Endothelial cell of umbilical vein (primary cell): ENCODE measurements at regions not wholly inside any gene's neighbourhood (a gene's known extent, or its start where the extent isn't known, plus 50 kb on each side); places are given as distances from the start of the nearest gene placed in this dataset.

Experiments
- BruUV-seq: library from RNA; stranded (reverse); fragments of 400-500 nt; replicated peaks from 2 replicates; lab custom pipeline; 2021; lab: Mats Ljungman, UMichigan
- CTCF ChIA-PET: fragments of 300-600, 350-600 bp; sonication (Branson Sonifier 250); formaldehyde crosslinking; loops from one replicate; lab custom pipeline; 2021; ENCODE audit warnings: antibody characterized with exemption, inconsistent platforms; lab: Charles Lee
- POLR2A ChIA-PET: fragments of 300-600, 350-600 bp; sonication (Branson Sonifier 250); formaldehyde crosslinking; loops from one replicate; lab custom pipeline; 2021; ENCODE audit warnings: antibody characterized with exemption, inconsistent platforms; lab: Charles Lee
- DNase-seq: peaks from one replicate; pipeline ENCODE4 v3.0.0-alpha.2; 2011; ENCODE audit warnings: low read depth, low spot score
- FAIRE-seq: peaks from 2 replicates; lab custom pipeline; 2011; peaks lifted over from hg19 to GRCh38; lab: Jason Lieb, UNC
- H2AFZ ChIP-seq: 2 replicates; pipeline ENCODE4 v1.6.0; 2012; ENCODE audit warnings: low read depth, low read length, control low read depth, inconsistent platforms
- H3K27ac ChIP-seq: 2 replicates; pipeline ENCODE4 v1.5.1; 2011; ENCODE audit warnings: low read depth, mild to moderate bottlenecking, control low read depth, low read length, moderate library complexity; ENCODE audit not compliant: insufficient read depth
- H3K27me3 ChIP-seq, 2 experiments: 2 replicates each; pipeline versions ENCODE4 v1.6.0 to v1.6.1; 2011; ENCODE audit warnings: low read length in 2 of 2, mixed read lengths in 1 of 2; ENCODE audit not compliant: control insufficient read depth in 2 of 2, insufficient read depth in 2 of 2
- H3K36me3 ChIP-seq, 2 experiments: 2 replicates in 1 of 2; 3 replicates in 1 of 2; pipeline ENCODE4 v1.5.1; 2011; ENCODE audit warnings: low read length in 2 of 2, mild to moderate bottlenecking in 1 of 2, moderate library complexity in 1 of 2; ENCODE audit not compliant: control insufficient read depth in 2 of 2, insufficient read depth in 2 of 2; ENCODE audit errors: extremely low read depth in 1 of 2
- H3K4me1 ChIP-seq: 3 replicates; pipeline ENCODE4 v1.5.1; 2011; ENCODE audit warnings: mild to moderate bottlenecking, low read length; ENCODE audit not compliant: control insufficient read depth, insufficient read depth; ENCODE audit errors: extremely low read depth
- H3K4me2 ChIP-seq: 2 replicates; pipeline ENCODE4 v1.6.1; 2011; ENCODE audit warnings: low read length, control low read depth, mixed read lengths; ENCODE audit not compliant: insufficient read depth
- H3K4me3 ChIP-seq, 3 experiments: fragments of 200-600 bp in 1 of 3; sonication (generic), shearing (Covaris generic) in 1 of 3; replicated peaks in 1 of 3; 2 replicates each; pipeline ENCODE4 v1.5.1; 2011 to 2016; ENCODE audit warnings: control low read depth in 3 of 3, low read length in 3 of 3, mild to moderate bottlenecking in 2 of 3, inconsistent platforms in 1 of 3, low read depth in 1 of 3, moderate library complexity in 1 of 3; ENCODE audit not compliant: insufficient read depth in 1 of 3
- H3K79me2 ChIP-seq: 2 replicates; pipeline ENCODE4 v1.6.0; 2012; ENCODE audit warnings: low read length, inconsistent platforms; ENCODE audit not compliant: control insufficient read depth, insufficient read depth
- H3K9ac ChIP-seq: replicated peaks from 2 replicates; pipeline ENCODE3; 2011; ENCODE audit warnings: low read length, control low read depth; ENCODE audit not compliant: insufficient read depth; ENCODE audit errors: extremely low read depth
- H3K9me1 ChIP-seq: replicated peaks from 3 replicates; pipeline ENCODE4 v1.6.0; 2011; ENCODE audit warnings: mild to moderate bottlenecking, low read length; ENCODE audit not compliant: control insufficient read depth, insufficient read depth; ENCODE audit errors: extremely low read depth
- H3K9me3 ChIP-seq: replicated peaks from 2 replicates; pipeline ENCODE4 v1.5.1; 2012; ENCODE audit warnings: low read length, inconsistent platforms; ENCODE audit not compliant: control insufficient read depth, insufficient read depth
- H4K20me1 ChIP-seq: replicated peaks from 2 replicates; pipeline ENCODE3; 2011; ENCODE audit warnings: mild to moderate bottlenecking, low read length; ENCODE audit not compliant: control insufficient read depth, insufficient read depth; ENCODE audit errors: extremely low read depth
- CTCF ChIP-seq, 2 donors: IDR thresholded peaks; 1 replicate in 1 of 2; 2 replicates in 1 of 2; pipeline ENCODE4 v1.5.1; 2011; ENCODE audit warnings: low read length in 2 of 2, mild to moderate bottlenecking in 2 of 2, moderate library complexity in 2 of 2, control low read depth in 1 of 2, inconsistent platforms in 1 of 2, low read depth in 1 of 2; ENCODE audit not compliant: insufficient read depth in 1 of 2; ENCODE audit errors: extremely low read depth in 1 of 2
- EZH2 ChIP-seq: IDR thresholded peaks from 2 replicates; pipeline ENCODE4 v1.6.1; 2012; ENCODE audit warnings: borderline replicate concordance, low read depth, mild to moderate bottlenecking, moderate library complexity, low read length, inconsistent platforms; ENCODE audit not compliant: severe bottlenecking
- FOS ChIP-seq: IDR thresholded peaks from 2 replicates; pipeline ENCODE4 v1.6.1; 2011; ENCODE audit warnings: mild to moderate bottlenecking, low read length, moderate library complexity, borderline replicate concordance; ENCODE audit not compliant: insufficient read depth
- GATA2 ChIP-seq: IDR thresholded peaks from 2 replicates; pipeline ENCODE4 v1.7.0; 2011; ENCODE audit warnings: low read depth, mild to moderate bottlenecking, moderate library complexity, mixed read lengths, low read length; ENCODE audit not compliant: insufficient read length, insufficient read depth
- JUN ChIP-seq: IDR thresholded peaks from 2 replicates; pipeline ENCODE4 v1.6.1; 2011; ENCODE audit warnings: borderline replicate concordance, low read depth; ENCODE audit not compliant: insufficient read length, insufficient read depth
- MAX ChIP-seq: IDR thresholded peaks from 2 replicates; pipeline ENCODE4 v1.6.1; 2011; ENCODE audit not compliant: insufficient read depth, insufficient read length
- MYC ChIP-seq: IDR thresholded peaks from one replicate; pipeline ENCODE4 v1.6.1; 2011; ENCODE audit warnings: mild to moderate bottlenecking, low read depth, low read length
- POLR2A ChIP-seq: IDR thresholded peaks from 2 replicates; pipeline ENCODE4 v1.6.1; 2012; ENCODE audit warnings: low read depth, mild to moderate bottlenecking, control low read depth, low read length
- POLR2AphosphoS5 ChIP-seq: IDR thresholded peaks from 2 replicates; pipeline ENCODE4 v1.6.1; 2012; ENCODE audit warnings: low read depth, mild to moderate bottlenecking, control low read depth, low read length, moderate library complexity; ENCODE audit not compliant: insufficient read depth
- dilution Hi-C: fragments of 300-500 bp; cut with MboI; formaldehyde crosslinking; loops from one replicate; pipeline ENCODE4 v1.15.0; 2019; ENCODE audit warnings: low sequenced_read_pairs; ENCODE audit not compliant: extremely low pct_ligation_motif_present
- intact Hi-C: fragments of 100-400 bp; cut with micrococcal nuclease; formaldehyde crosslinking; loops from one replicate; pipeline ENCODE4 v1.10.0; 2022

- no peak for FAIRE-seq
- no TSS peak for BruUV-seq
- TF ChIP-seq CTCF (IDR thresholded peaks at IDR 0.05; ENCODE audit: extremely low read depth in 1 of 2, insufficient read depth in 1 of 2, low read depth in 1 of 2, low read length in 2 of 2): no peak
- H4K20me1 ChIP-seq: no peaks in the 10 kb centered on the region
- H3K9me3 ChIP-seq: no peaks in the 10 kb centered on the region
- H3K27me3 ChIP-seq: no peaks in the 10 kb centered on the region
- H3K9me1 ChIP-seq: no peaks in the 10 kb centered on the region
- H3K4me2 ChIP-seq: no peak overlapping the region
- no peak for DNase-seq
- H3K4me3 ChIP-seq: no peak overlapping the region
- no peak overlapping the region for H3K27ac ChIP-seq
- no peaks in the 10 kb centered on the region for H3K79me2 ChIP-seq
- no peak overlapping the region for H2AFZ ChIP-seq
- no peaks in the 10 kb centered on the region for H3K36me3 ChIP-seq
- intact Hi-C loops: no loop called here
- dilution Hi-C loops: no loop called here
- ChIA-PET CTCF (no interaction called here), POLR2A (no interaction called here)
- H3K4me1 ChIP-seq: no peaks in the 10 kb centered on the region
- H3K9ac ChIP-seq: no peak overlapping the region
These were observed 87.7 kb downstream of the TFAP2C start for GRCh38 chr20:56716806-56717205.

GRCh38 chr20:56718816-56719215 lies 89.7 kb downstream of the TFAP2C start:
- Histone ChIP-seq H3K27ac (no peak overlapping the region), H3K4me3 (no peak overlapping the region), H3K9me3 (no peaks in the 10 kb centered on the region), H3K79me2 (no peaks in the 10 kb centered on the region), H2AFZ (no peak overlapping the region), H3K4me1 (no peaks in the 10 kb centered on the region), H3K4me2 (no peak overlapping the region), H4K20me1 (no peaks in the 10 kb centered on the region), H3K36me3 (no peaks in the 10 kb centered on the region), H3K27me3 (no peaks in the 10 kb centered on the region), H3K9ac (no peak overlapping the region), H3K9me1 (no peaks in the 10 kb centered on the region)
- CTCF ChIA-PET: no interaction called here
- DNase-seq (no peak), FAIRE-seq (no peak)
- BruUV-seq: no TSS peak
- TF ChIP-seq GATA2 (no peak), MAX (no peak), POLR2AphosphoS5 (no peak), JUN (no peak), MYC (no peak), FOS (no peak), CTCF (IDR thresholded peaks at IDR 0.05; ENCODE audit: extremely low read depth in 1 of 2, insufficient read depth in 1 of 2, low read depth in 1 of 2, low read length in 2 of 2) (no peak), POLR2A (no peak), EZH2 (no peak)
- dilution Hi-C loops: no loop called here
- intact Hi-C loops: no loop called here
- POLR2A ChIA-PET: no interaction called here
